ENCODE measurements at regions not wholly inside any gene's neighbourhood (a gene's known extent, or its start where the extent isn't known, plus 50 kb on each side); places are given as distances from the start of the nearest gene placed in this dataset.
A peak's percentile ranks its signal among the peaks of the same experiment; 100 is the strongest.
"Not testable (repeated sequence)": the region's sequence is repeated elsewhere in the genome, so short reads cannot be mapped to it uniquely, and the experiment has no call there.

GRCh38 chr12:91880528-91880927 is 265.1 kb downstream of the BTG1 start:
- Histone ChIP-seq H3K27ac (no peak overlapping the region), H3K27me3 (no peaks in the 10 kb centered on the region), H3K9me3 (no peaks in the 10 kb centered on the region), H3K4me3 (no peak overlapping the region), H3K4me1 (no peaks in the 10 kb centered on the region), H3K9ac (ENCODE audit: low read depth in 2 of 2, low read length in 2 of 2) (no peak overlapping the region), H3K36me3 (no peaks in the 10 kb centered on the region)
- no peak for DNase-seq
- TF ChIP-seq CTCF (IDR thresholded peaks at IDR 0.05) = no peak
- intact Hi-C loops (cut with DNase I) = no loop called here

GRCh38 chr12:91877456-91878235 is 268.0 kb downstream of the BTG1 start:
- H3K9ac ChIP-seq (ENCODE audit: low read depth in 2 of 2, low read length in 2 of 2) = no peak overlapping the region

GRCh38 chr12:91877022-91877421 is 268.6 kb downstream of the BTG1 start:
- no peaks in the 10 kb centered on the region for H3K27me3 ChIP-seq
- H3K4me1 ChIP-seq = no peaks in the 10 kb centered on the region
- no peak for TF ChIP-seq CTCF (IDR thresholded peaks at IDR 0.05)
- H3K4me3 ChIP-seq = no peak overlapping the region
- peak overlapping the region; percentile 38 for H3K27ac ChIP-seq
- peak; percentile 43 for DNase-seq
- peak overlapping the region in 1 of 2 donors; percentile 19 for H3K9ac ChIP-seq (ENCODE audit: low read depth in 2 of 2, low read length in 2 of 2)
- no peaks in the 10 kb centered on the region for H3K9me3 ChIP-seq
- no peaks in the 10 kb centered on the region for H3K36me3 ChIP-seq
- intact Hi-C loops (cut with DNase I) = no loop called here

More at GRCh38 chr12:91877456-91878235, 268.0 kb downstream of the BTG1 start:
- no peaks in the 10 kb centered on the region for H3K36me3 ChIP-seq
- intact Hi-C loops (cut with DNase I) = no loop called here
- H3K27ac ChIP-seq = peak overlapping the region; percentile 38
- H3K4me1 ChIP-seq = no peaks in the 10 kb centered on the region
- TF ChIP-seq CTCF (IDR thresholded peaks at IDR 0.05) = no peak
- no peak overlapping the region for H3K4me3 ChIP-seq
- no peaks in the 10 kb centered on the region for H3K9me3 ChIP-seq
- DNase-seq = no peak
- H3K27me3 ChIP-seq = no peaks in the 10 kb centered on the region

GRCh38 chr12:91875671-91876070 is 270.0 kb downstream of the BTG1 start:
- DNase-seq; H3K9me3 ChIP-seq; H3K36me3 ChIP-seq; H3K27me3 ChIP-seq; H3K4me3 ChIP-seq; intact Hi-C loops (cut with DNase I); H3K9ac ChIP-seq (ENCODE audit: low read depth in 2 of 2, low read length in 2 of 2); H3K4me1 ChIP-seq; H3K27ac ChIP-seq: not testable (repeated sequence)

GRCh38 chr12:91874086-91874865 is 271.4 kb downstream of the BTG1 start:
- Histone ChIP-seq H3K27ac (no peak overlapping the region), H3K4me3 (no peak overlapping the region), H3K27me3 (no peaks in the 10 kb centered on the region), H3K9ac (ENCODE audit: low read depth in 2 of 2, low read length in 2 of 2) (no peak overlapping the region), H3K36me3 (no peaks in the 10 kb centered on the region), H3K9me3 (no peaks in the 10 kb centered on the region), H3K4me1 (no peaks in the 10 kb centered on the region)
- no peak for DNase-seq
- no peak for TF ChIP-seq CTCF (IDR thresholded peaks at IDR 0.05)
- intact Hi-C loops (cut with DNase I) = no loop called here

- intact Hi-C loops (cut with DNase I) = no loop called here
- H3K4me3 ChIP-seq = no peak overlapping the region
- H3K9me3 ChIP-seq = no peaks in the 10 kb centered on the region
- H3K36me3 ChIP-seq = no peaks in the 10 kb centered on the region
- no peak for TF ChIP-seq CTCF (IDR thresholded peaks at IDR 0.05)
- no peak overlapping the region for H3K9ac ChIP-seq (ENCODE audit: low read depth in 2 of 2, low read length in 2 of 2)
- no peak for DNase-seq
- no peaks in the 10 kb centered on the region for H3K27me3 ChIP-seq
- H3K27ac ChIP-seq = no peak overlapping the region
- no peaks in the 10 kb centered on the region for H3K4me1 ChIP-seq
Observed at GRCh38 chr12:91871751-91872150, 273.9 kb downstream of the BTG1 start.

All from colonic mucosa (tissue), 4 donors.